ENCODE measurements at regions not wholly inside any gene's neighbourhood (a gene's known extent, or its start where the extent isn't known, plus 50 kb on each side); places are given as distances from the start of the nearest gene placed in this dataset.

- TF ChIP-seq POLR2A (IDR thresholded peaks at IDR 0.05; ENCODE audit: low read depth, low read length) (no peak), POLR2AphosphoS5 (IDR thresholded peaks at IDR 0.05; ENCODE audit: low read depth, low read length) (no peak), SPI1 (IDR thresholded peaks at IDR 0.05; ENCODE audit: low read depth, low read length) (no peak)
Observed at GRCh38 chr1:4341421-4341820, 313.0 kb upstream of the AJAP1 start.
